GM19351 (cell line): ENCODE measurements at regions not wholly inside any gene's neighbourhood (a gene's known extent, or its start where the extent isn't known, plus 50 kb on each side); places are given as distances from the start of the nearest gene placed in this dataset.
"Not testable (repeated sequence)": the region's sequence is repeated elsewhere in the genome, so short reads cannot be mapped to it uniquely, and the experiment has no call there.

Source experiments
- ATAC-seq: cut with Tn5 transposase; IDR thresholded peaks from one replicate; pipeline ENCODE4 v1.9.1; 2021; ENCODE audit warnings: mild to moderate bottlenecking, moderate library complexity; ENCODE audit not compliant: unreplicated experiment

GRCh38 chr2:131733530-131733929 lies 205.8 kb downstream of the CCDC74A start:
- not testable (repeated sequence) for ATAC-seq

DNA sequence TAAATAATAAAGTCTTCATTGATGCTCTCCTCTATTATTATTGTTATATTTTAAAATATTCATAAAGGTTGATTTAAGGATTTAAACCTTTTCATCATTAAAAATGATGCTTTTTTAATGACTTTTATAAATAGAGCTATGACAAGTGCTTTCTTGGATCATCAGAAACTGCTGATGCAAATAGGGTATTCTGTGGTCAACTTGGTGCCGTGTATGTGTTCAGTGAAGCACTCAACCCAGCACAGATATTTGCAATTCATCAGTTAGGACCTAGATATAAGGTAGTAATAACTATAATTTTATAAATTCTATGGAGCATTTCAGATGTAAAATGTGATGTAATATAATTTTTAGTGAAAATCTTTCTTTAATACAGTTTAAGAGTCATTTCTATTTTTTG lies 208.7 kb downstream of the CCDC74A start:
- ATAC-seq, result peak; percentile 100

GRCh38 chr2:131738533-131738932 lies 210.8 kb downstream of the CCDC74A start:
- ATAC-seq, result not testable (repeated sequence)

DNA sequence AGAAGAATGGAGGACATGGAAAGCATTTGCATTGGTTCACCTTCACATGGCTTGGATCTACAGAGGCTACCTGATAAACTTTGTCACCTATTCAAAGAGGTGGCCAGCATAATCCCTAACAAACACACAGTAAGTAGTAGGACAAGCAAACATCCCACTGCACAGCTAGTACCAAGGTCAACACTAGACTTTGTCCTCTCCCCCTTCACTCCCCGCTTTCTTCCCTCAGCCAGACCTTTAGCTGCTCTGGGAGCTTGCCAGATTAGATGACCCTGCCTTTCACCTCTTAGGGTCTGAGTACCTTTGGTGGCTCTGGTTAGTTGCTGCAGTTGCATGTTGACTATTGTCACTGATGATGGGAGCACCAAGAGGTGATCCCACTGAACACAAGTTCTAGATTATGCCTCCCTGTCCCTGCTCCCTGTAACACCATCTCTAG lies 211.3 kb downstream of the CCDC74A start:
- not testable (repeated sequence) for ATAC-seq

DNA sequence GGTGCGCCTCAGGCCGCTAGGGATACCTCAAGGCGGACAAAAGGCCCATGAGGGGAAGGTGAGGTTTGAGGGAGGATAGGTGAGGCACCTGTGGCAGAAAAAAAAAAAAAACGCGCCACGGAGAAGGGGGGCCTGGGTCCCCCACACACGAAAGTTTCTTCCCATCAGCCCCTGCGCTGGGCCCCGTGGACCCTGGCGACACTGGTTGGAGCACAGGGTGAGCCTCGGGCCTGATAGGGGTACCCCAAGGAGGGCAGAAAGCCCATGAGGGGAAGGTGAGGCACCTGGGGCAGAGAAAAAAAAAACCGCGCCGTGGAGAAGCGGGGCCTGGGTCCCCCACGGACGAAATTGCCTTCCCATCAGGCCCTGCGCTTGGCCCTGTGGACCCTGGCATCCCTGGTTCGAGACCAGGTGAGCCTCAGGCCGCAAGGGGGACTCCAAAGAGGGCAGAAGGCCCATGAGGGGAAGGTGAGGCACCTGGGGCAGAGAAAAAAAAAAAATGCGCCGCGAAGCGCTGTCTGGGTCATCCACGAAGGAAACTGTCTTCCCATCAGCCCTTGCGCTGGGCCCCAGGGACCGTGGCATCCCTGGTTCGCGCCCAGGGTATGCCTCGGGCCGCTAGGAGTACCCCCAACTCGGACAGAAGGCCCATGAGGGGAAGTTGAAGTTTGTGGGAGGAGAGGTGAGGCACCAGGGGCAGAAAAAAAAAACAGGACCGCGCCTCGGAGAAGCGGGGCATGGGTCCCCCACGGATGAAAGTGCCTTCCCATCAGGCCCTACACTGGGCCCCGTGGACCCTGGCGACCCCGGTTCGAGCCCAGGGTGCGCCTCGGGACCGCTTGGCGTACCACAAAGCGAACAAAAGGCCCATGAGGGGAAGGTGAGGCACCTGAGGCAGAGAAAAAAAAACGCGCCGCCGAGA lies 226.2 kb downstream of the CCDC74A start:
- ATAC-seq, result no peak

DNA sequence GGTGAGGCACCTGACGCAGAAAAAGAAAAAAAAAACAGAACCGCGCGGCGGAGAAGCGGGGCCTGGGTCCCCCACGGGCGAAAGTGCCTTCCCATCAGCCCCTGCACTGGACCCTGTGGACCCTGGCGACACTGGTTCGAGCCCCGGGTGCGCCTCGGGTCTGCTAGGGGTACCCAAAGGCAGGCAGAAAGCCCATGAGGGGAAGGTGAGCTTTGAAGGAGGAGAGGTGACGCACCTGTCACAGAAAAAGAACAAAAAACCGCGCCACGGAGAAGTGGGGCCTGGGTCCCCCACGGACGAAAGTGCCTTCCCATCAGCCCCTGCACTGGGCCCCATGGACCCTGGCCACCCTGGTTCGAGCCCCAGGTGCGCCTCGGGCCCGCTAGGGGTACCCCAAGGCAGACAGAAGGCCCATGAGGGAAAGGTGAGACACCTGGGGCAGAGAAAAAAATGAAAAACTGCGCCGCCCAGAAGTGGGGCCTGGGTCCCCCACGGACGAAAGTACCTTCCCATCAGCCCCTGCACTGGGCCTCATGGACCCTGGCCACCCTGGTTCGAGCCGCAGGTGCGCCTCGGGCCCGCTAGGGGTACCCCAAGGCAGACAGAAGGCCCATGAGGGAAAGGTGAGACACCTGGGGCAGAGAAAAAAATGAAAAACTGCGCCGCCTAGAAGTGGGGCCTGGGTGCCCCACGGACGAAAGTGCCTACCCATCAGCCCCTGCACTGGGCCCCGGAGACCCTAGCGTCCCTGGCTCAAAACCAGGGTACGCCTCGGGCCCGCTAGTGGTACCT lies 227.4 kb downstream of the CCDC74A start:
- no peak for ATAC-seq

- no peak for ATAC-seq
These were observed 228.6 kb downstream of the CCDC74A start for GRCh38 chr2:131756141-131756907.

DNA sequence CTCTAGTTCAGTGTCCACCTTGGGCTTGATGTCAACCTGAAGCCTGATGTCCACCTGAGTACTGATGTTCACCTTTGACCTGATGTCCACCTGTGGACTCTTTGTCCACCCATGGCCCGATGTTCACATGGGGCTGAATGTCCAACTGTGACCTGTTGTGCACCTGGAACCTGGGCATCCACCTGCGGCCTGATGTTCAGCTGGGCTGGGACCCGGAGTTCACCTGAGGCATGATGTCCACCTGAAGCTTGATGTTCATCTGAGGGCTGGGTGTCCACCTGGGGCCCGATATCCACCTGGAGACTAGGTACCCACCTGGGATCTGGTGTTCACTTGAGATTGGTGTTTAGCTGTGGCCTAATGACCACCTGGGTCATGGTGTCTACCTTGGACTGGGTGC lies 231.3 kb downstream of the CCDC74A start:
- ATAC-seq, result not testable (repeated sequence)

DNA sequence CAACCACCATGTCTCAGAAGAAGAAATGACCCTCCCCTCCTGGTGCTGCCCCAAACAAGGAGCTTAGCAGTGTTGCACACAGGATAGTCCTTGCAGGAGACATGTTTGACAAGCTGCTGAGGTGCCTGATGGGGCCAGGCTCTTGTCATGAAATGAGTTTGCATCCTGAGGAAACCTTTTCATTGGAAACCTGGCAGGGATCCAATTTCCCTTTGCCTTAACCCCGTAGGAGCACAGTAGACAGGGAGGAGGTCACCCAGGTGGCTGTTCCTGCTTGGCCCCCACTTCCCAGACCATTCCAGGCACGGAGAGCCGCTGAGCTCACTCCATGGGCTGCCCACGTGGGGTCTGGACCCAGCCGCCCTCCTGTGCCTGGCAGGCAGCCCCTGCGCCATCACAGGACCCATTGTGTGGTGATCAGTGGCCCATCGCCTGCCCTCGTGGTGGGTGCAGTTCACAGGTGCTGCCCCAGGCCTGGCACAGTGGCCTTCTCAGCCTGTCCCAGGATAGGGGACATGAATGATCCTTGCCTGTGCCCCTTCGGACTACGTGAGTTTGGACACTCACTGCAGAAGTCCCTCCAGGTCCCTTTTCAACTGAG lies 247.4 kb downstream of the CCDC74A start:
- ATAC-seq, result not testable (repeated sequence)

GRCh38 chr2:131775903-131776506 lies 248.3 kb downstream of the CCDC74A start:
- not testable (repeated sequence) for ATAC-seq

- ATAC-seq, result not testable (repeated sequence)
These were observed 252.8 kb downstream of the CCDC74A start for GRCh38 chr2:131780446-131780845.

- ATAC-seq, result no peak
These were observed 273.6 kb downstream of the CCDC74A start for GRCh38 chr2:131801210-131801744.

GRCh38 chr2:131801745-131802350 lies 274.2 kb downstream of the CCDC74A start:
- ATAC-seq, result peak; percentile 91

GRCh38 chr2:131802351-131802836 lies 274.7 kb downstream of the CCDC74A start:
- peak; percentile 74 for ATAC-seq

GRCh38 chr2:131803237-131803636 lies 275.5 kb downstream of the CCDC74A start:
- ATAC-seq, result not testable (repeated sequence)

GRCh38 chr2:131812605-131813004 lies 284.9 kb downstream of the CCDC74A start:
- not testable (repeated sequence) for ATAC-seq

DNA sequence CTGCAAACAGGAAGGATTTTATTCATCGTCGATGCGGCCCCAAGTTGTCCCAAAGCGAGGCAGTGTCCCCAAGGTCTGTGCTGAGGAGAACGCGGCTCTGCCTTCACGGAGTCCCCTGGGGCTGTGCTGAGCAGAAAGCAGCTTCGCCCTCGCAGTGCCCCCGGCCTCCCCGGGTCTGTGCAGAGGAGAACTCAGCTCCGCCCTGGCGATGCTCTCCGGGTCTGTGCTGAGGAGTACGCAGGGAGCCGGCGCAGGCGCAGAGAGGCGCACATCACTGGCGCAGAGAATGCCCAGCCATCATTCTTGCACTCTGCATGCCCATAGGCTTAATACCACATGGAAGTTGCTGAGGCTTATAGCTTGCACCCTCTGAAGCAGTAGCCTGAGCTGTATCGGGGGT lies 285.7 kb downstream of the CCDC74A start:
- ATAC-seq, result not testable (repeated sequence)

- ATAC-seq, result not testable (repeated sequence)
These were observed 290.7 kb downstream of the CCDC74A start for GRCh38 chr2:131818267-131818973.
